Fibroblast of gingiva (primary cell): ENCODE measurements at regions not wholly inside any gene's neighbourhood (a gene's known extent, or its start where the extent isn't known, plus 50 kb on each side); places are given as distances from the start of the nearest gene placed in this dataset.

Experiments used
- DNase-seq: peaks from one replicate; pipeline ENCODE4 v3.0.0-alpha.2; 2011; ENCODE audit warnings: low read depth

GRCh38 chr13:23488442-23488841 lies 54.9 kb upstream of the SACS start:
- peak; percentile 37 for DNase-seq

DNA sequence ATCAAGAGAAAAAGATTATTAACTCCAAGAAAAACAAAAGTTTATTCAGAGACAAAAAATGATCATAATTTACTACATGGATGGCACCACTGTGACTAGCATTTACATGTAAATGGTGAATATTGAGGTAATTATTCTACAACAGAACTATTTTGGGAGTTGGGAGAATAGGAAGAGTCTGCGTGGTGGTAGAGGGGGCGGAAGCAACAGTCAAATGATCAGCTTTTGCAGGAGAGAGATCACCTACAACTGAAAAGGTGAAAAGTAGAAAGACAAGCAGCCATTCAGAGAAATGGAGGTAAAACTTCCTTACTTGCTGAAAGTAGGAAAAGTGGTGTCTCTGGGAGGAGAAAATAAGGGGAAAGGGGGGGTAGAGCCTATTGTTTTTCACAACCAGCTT lies 62.8 kb upstream of the SACS start:
- no peak for DNase-seq

GRCh38 chr13:23497191-23497590 lies 63.7 kb upstream of the SACS start:
- DNase-seq, result no peak

DNA sequence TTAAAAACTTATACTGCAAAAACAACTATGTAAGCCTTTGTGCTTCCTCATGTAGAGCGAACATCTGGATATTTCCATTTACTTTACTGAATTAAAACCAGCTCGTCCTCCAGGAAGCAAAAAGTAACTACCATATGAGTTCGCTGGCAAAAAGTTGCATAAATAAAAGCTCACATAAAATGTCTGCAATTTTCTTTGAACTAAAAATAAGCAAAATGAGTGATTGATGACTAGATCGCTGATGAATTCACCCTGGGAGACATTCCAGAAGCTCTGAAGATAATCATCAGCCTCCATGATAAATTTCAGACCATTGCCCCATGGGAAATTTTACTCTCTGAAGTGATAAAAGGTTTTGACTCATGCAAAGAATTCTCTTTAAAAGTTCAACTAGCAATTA lies 67.3 kb upstream of the SACS start:
- DNase-seq, result peak; percentile 78

- DNase-seq, result peak; percentile 53
These were observed 66.0 kb upstream of the TNFRSF19 start for GRCh38 chr13:23504180-23504579.

GRCh38 chr13:23505007-23505406 lies 65.2 kb upstream of the TNFRSF19 start:
- DNase-seq, result peak; percentile 76

DNA sequence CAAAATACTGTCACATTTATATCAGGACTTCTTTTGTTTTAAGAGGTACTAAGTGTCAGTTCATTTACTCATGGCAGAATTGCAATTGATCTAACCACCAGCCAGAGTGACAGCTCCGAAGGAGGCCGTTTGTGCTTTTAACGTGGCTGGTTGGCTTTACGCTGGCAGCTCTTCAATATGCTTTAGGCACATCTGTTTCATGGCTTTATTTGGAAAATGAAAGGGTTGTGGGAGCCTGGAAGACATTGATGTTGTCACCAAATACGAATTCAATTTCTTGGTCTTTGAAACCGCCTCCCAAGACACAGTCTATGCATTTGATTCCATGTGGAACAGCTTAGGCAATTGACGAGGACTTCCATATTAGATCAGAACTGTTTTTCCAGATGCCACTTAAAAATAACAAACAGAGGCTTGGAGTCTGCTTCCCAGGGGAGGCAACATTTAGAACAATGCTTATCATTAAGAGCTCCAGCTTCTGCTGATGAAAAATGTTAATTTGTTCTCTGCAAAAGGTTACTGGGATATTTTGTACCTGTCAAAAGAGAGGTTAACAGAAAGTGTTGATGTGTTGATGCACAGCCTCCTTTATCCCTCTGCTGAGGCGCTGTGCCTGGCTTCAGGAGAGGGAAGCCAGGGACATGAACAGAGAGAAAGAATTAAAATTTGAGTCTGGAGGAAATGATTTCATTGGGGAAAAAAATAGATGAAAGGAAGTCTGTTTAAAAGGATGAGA lies 64.0 kb upstream of the TNFRSF19 start:
- peak; percentile 82 for DNase-seq

DNA sequence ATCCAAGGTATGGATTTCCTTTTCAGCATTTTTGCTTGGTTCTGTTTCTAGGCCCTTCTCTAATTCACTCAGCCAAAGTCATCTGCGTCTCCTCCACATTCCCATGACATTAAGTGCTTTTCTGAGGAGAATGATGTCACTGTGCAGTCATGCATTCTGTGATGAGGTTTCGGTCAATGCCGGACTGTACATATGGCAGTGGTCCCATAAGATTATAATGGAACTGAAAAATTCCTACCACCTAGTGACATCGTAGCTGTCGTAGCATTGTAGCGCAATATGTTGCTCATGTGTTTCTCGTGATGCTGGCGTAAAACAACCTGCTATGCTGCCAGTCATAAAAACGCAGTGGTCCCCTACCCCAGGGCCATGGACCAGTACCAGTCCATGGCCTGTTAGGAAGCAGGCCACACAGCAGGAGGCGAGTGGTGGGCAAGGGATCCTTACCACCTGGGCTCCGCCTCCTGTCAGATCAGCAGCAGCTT lies 63.4 kb upstream of the TNFRSF19 start:
- DNase-seq, result peak; percentile 59

- no peak for DNase-seq
These were observed 60.2 kb upstream of the TNFRSF19 start for GRCh38 chr13:23509781-23510543.

DNA sequence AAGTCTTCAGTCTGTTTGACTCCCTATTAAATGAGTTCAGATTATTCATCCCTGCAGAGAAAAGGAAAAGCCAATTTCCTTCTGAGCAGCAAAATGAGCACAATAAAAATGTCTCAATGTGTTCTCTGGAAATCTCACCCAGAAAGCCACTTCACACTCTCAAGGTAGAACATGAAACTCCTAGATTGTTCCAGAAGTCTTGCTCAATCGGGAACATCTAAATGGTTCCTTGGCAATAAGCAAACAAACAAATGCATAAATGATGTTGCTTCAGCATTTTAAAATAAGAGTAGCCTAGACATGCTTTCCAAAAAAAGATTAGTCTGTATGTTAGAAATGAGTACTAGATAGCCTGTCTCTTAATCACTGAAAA lies 59.7 kb upstream of the TNFRSF19 start:
- peak; percentile 85 for DNase-seq

GRCh38 chr13:23510979-23511735 lies 59.1 kb upstream of the TNFRSF19 start:
- DNase-seq, result peak; percentile 21

DNA sequence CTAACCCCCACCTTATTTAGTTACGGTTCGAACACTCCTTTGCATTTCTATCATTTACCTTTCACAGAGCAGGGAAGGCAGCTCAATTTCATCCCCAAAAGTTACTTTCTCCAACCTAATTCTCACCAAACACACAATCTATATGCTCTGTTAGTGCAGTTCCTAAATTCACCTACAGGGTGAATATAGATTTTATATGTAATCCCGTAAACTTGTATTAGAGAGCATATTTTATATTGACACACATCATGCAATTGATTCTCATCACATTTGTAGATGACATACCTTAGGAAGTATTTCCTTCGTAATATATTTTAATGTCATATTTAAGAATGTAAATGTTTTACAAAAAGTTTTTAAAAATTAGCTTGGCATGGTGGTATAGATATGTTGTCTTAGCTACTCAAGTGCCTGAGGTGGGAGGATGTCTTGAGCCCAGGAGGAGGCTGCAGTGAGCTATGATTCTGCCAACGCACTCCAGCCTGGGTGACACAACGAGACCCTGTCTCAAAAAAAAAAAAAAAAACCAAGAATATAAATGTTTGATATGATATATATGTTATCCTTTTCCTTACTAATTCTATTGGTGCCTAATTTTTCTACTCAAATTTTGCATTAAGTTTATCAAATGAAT lies 57.3 kb upstream of the TNFRSF19 start:
- no peak for DNase-seq

GRCh38 chr13:23513455-23513854 lies 56.8 kb upstream of the TNFRSF19 start:
- DNase-seq, result no peak

- DNase-seq, result no peak
These were observed 56.1 kb upstream of the TNFRSF19 start for GRCh38 chr13:23514076-23514475.

GRCh38 chr13:23515116-23515515 lies 55.1 kb upstream of the TNFRSF19 start:
- DNase-seq, result no peak

DNA sequence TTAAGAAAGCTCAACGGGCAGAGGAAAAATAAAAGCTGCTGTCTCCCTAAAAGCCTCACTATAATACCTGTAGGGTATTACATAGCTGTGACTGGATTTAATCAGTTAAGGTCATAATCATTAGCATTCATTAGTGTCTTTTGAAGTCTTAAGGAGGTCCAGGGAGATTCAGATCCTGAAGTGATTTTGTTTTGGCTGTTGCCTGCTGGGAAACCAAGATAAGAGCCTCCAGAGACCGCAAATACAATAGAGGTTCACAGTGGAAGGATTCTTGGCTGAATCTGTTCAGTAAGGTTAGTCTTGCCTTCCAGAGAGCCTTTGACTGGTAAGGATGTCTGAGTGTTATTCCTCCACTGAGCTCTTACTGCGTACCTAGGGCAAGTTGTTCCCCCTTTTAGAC lies 54.0 kb upstream of the TNFRSF19 start:
- no peak for DNase-seq

DNA sequence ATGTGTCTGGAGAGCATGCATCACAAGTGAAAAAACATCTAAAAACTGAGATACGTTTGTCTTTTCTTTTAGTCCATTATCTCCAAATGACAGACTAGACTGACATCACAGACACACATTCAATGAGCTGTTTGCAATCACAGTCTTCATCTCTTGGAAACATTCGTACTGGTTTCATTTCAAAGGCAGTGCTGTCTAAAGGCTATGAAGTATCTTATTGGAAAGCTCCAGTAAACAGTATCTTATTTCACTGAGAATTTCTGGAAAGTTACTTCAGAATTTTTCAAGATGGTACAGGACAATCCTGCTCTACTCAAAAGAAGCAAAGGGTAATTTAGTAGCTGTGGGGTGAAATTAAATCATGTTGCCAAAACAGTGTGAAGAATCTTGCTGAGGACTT lies 53.5 kb upstream of the TNFRSF19 start:
- DNase-seq, result peak; percentile 49

DNA sequence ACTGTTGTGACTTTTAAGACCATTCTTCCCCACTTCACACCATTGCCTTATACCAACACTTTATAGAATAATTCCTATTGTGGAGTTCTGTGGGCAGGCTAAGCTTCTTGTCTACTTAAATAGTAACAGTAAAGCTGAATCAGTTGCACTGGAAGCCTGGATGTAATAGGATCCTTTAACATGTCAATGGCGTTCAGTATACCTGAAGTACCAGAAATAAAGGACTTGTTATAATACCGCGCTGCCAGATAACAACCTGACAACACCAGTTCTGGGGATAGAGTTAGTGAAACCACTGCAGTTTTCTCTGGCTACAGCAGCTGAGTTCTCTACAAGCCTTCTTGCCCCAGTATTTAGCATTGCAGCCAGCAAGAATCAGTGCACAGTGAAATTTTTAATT lies 52.0 kb upstream of the TNFRSF19 start:
- DNase-seq, result no peak
